Ovary (tissue), 7 donors: ENCODE measurements at regions not wholly inside any gene's neighbourhood (a gene's known extent, or its start where the extent isn't known, plus 50 kb on each side); places are given as distances from the start of the nearest gene placed in this dataset.
"Not testable (repeated sequence)": the region's sequence is repeated elsewhere in the genome, so short reads cannot be mapped to it uniquely, and the experiment has no call there.

Experiments
- DNase-seq, 5 donors: peaks; one replicate each; pipeline ENCODE4 v3.0.0-alpha.2; 2019 to 2020
- H3K27ac ChIP-seq, 2 donors: fragments of 200-600 bp; one replicate each; pipeline versions ENCODE4 v1.5.1 to v1.8.0; 2019 to 2022
- H3K27me3 ChIP-seq: fragments of 200-600 bp; one replicate; pipeline ENCODE4 v1.8.0; 2022
- H3K36me3 ChIP-seq: fragments of 200-600 bp; sonication (generic); one replicate; pipeline ENCODE4 v1.5.1; 2019
- H3K4me1 ChIP-seq: one replicate; pipeline ENCODE4 v1.8.1; 2013; ENCODE audit warnings: mild to moderate bottlenecking, moderate library complexity; ENCODE audit not compliant: insufficient read depth
- H3K4me3 ChIP-seq: fragments of 200-600 bp; sonication (generic); one replicate; pipeline ENCODE4 v1.5.1; 2017
- H3K9me3 ChIP-seq, 2 donors: fragments of 200-600 bp in 1 of 2; sonication (generic) in 1 of 2; one replicate each; pipeline versions ENCODE4 v1.5.1 to v1.8.1; 2013 to 2019; ENCODE audit warnings: mild to moderate bottlenecking in 1 of 2, moderate library complexity in 1 of 2
- WGBS, 3 donors: extraction: QIAGEN DNeasy Blood & Tissue Kit in 1 of 3; methylation state at CpG; one replicate each; pipeline versions ENCODE4 v1.1.5 to v1.1.7; 2013 to 2017; 5-methylcytosine and 5-hydroxymethylcytosine counted together
- intact Hi-C, 4 donors: fragments of 100-400 bp; cut with DNase I; formaldehyde crosslinking; loops; one replicate each; pipeline versions ENCODE4 v1.11.0 to v1.15.1; 2022 to 2023
- donor health status: DM: no; HTN: no; CAD: no; lungs with moderate emphysema.
- donor health status: DM: no; HTN: no; CAD: no.
- donor health status: Bipolar disorder and iron deficiency.
- donor health status: DM: no; HTN: no; CAD: no.
- donor health status: DM: yes; HTN: yes; CAD: no.

DNA sequence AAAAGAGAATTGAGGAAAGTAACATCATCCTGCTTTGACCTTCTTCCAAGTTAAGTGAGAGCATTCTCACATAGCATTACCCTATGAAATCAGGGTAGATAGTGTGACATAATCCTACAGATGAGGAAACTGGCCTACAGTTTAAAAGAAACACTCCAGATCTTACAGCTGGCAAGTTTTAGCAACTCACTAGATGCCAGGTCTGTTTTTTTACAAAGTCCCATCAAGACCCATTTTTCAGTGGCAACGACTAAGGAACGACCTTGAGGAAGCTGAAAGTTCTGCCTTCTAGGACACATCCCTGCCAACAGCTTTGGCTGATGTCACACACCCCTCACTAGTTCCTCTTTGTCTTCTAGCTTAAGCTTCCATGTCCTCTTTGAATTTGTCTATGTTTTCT, 92.7 kb downstream of the ATP6V0E2 start:
- DNase-seq, H3K36me3 ChIP-seq, intact Hi-C loops, H3K27me3 ChIP-seq, H3K4me1 ChIP-seq, H3K4me3 ChIP-seq, H3K27ac ChIP-seq, H3K9me3 ChIP-seq: not testable (repeated sequence)
- 50 to 84% (median 62%) methylated on average over 2 of the region's 2 CpGs for whole genome bisulfite sequencing, 3 donors

DNA sequence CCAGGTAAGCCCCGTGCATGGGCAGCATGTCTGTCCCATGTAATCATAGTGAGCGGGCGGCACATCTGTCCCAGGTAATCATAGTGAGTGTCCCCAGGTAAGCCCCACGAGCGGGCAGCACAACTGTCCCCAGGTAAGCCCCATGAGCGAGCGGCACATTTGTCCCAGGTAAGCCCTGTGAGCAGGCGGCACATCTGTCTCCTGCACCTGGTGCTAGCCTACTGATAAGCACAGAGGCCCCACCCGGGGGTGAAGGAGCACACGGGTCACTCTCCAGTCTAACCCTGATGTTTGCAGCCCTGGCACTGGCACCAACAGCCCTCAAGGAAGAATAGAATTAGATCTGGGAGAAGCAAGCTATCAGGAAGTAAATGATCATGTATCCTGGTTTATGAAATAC, 99.2 kb downstream of the ATP6V0E2 start:
- H3K9me3 ChIP-seq, H3K4me3 ChIP-seq, H3K27ac ChIP-seq, H3K36me3 ChIP-seq, DNase-seq, intact Hi-C loops, H3K27me3 ChIP-seq, H3K4me1 ChIP-seq: not testable (repeated sequence)
- WGBS, 3 donors, result 88 to 92% (median 89%) methylated on average over 8 to 10 of the region's 10 CpGs

DNA sequence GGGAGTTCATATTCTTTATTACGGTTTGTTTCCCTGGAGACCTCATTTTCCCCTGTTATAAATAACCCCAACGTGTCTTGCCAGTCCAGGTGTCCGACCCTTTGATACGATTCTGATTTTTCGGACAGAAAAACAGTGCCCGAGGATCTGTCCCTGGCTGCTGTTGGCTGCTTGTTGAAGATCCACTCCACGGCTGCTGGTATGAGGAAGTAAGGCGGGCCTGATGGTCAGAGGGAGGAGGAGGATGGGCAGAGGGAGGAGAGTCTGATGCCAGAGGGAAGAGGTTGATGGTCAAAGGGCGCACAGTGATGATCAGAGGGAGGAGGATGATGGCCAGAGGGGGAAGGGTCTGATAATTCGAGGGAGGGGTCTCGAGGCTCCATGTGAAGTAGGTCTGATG, 99.9 kb downstream of the ATP6V0E2 start:
- WGBS, 3 donors, result 71 to 89% (median 83%) methylated on average over 6 to 7 of the region's 11 CpGs
- H3K4me3 ChIP-seq, H3K9me3 ChIP-seq, H3K36me3 ChIP-seq, H3K27me3 ChIP-seq, H3K4me1 ChIP-seq, intact Hi-C loops, H3K27ac ChIP-seq, DNase-seq: not testable (repeated sequence)

DNA sequence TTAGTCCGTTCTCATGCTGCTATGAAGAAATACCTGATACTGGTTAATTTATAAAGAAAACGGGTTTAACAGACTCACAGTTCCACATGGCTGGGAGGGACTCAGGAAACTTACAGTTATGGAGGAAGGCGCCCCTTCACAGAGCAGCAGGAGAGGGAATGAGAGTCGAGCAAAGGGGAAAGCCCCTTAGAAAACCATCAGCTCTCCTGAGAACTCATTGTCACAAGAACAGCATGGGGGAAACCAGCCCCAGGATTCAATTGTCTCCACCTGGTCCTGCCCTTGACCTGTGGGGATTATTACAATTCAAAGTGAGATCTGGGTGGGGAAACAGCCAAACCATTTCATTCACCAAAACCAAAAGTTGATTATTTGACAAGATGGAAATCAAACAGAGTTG, 101.8 kb downstream of the ATP6V0E2 start:
- H3K27ac ChIP-seq, H3K4me3 ChIP-seq, intact Hi-C loops, H3K9me3 ChIP-seq, H3K27me3 ChIP-seq, H3K36me3 ChIP-seq, H3K4me1 ChIP-seq, DNase-seq: not testable (repeated sequence)
- 24 to 29% (median 27%) methylated on average over 4 of the region's 4 CpGs for WGBS, 3 donors

DNA sequence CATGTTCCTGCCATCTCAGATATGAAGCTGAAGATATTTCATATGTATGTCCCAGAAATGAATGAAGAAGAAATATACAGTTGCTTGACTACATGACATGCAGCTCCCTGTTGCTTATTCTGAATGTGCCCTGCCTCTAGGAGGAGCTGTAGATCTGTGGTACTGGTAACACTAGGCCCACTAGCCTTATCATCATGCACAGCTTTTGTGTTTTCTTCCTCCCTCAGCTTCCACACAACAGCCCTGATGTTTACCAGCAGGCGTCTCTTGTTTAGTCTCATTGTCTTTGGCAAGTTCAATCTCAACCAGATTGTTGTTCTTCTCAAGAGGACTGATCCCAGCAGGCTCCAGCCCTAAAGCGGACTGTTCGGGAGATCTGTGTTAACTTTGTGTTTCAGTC, 104.8 kb downstream of the ATP6V0E2 start:
- H3K4me3 ChIP-seq, DNase-seq, H3K4me1 ChIP-seq, H3K9me3 ChIP-seq, H3K27ac ChIP-seq, intact Hi-C loops, H3K27me3 ChIP-seq, H3K36me3 ChIP-seq: not testable (repeated sequence)
- WGBS, 3 donors, result 50 to 66% (median 59%) methylated on average over 3 of the region's 3 CpGs

DNA sequence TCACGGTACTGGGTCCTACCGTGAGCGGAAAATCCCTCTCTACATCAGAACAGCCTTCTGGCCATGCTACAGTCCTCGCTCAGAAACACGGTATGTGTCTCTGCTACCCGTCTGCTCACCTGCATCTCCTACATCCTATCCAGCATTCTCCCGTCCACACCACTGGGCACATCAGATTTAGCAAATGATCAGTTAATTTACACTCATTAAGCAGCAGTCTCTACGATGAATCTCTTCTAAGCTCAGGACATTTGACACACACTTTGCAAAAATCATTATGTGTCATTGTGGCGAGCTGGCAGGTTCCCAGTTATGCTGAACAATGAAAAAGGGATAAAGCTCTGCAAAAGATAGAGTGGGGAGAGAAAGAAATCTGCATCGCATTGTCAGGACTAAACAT, 105.2 kb downstream of the ATP6V0E2 start:
- H3K27me3 ChIP-seq, H3K27ac ChIP-seq, H3K36me3 ChIP-seq, DNase-seq, H3K9me3 ChIP-seq, intact Hi-C loops, H3K4me1 ChIP-seq, H3K4me3 ChIP-seq: not testable (repeated sequence)
- WGBS, 3 donors, result 70 to 83% (median 74%) methylated on average over 10 of the region's 10 CpGs

DNA sequence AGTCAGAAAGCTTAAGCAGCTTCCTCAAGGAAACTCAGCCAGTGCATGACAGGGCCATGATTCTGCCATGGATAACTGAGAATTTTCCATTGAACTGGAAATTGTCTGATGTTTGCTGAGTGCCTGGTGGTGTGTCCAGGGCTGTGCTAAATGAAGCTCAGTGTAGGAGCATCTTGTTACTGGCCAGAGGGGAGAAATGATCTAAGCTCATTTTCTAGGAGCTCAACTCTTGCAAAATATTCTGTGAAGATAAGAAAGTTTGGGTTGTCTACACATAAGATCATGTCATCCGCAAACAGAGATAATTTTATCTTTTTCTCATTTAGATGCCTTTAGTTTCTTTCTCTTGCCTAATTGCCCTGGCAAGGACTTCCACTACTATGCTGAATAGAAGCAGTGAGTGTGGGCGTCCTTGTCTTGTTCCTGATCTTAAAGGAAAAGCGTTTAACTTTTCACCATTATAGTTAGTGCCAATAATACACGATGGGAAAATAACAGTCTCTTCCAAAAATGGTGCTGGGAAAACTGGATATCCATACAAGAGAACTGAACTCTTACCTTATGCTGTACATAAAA, 108.9 kb downstream of the ATP6V0E2 start:
- H3K4me3 ChIP-seq, H3K4me1 ChIP-seq, intact Hi-C loops, H3K27me3 ChIP-seq, H3K36me3 ChIP-seq, H3K27ac ChIP-seq, DNase-seq, H3K9me3 ChIP-seq: not testable (repeated sequence)
- 42 to 52% (median 45%) methylated on average over 4 of the region's 4 CpGs for WGBS, 3 donors

DNA sequence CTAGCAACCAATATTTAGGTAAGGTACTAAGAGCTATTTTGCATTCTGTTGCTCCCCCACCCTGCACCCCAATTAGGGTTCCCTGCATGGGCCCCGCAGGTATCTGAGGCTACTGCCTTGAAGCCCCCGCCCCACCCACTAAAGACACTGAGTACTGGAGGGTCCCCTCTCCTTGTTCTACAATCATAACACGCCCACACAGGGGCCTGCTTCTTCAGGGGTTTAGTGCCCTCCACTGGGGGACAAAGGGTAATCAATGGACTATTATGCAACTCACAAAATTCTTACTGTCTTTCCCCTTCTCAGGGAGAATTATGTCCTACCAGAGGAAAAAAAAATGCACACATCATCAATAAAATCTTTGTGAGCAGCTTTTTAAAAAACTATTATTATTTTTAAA, 113.1 kb downstream of the ATP6V0E2 start:
- DNase-seq, H3K36me3 ChIP-seq, H3K27me3 ChIP-seq, H3K4me1 ChIP-seq, H3K9me3 ChIP-seq, H3K4me3 ChIP-seq, intact Hi-C loops, H3K27ac ChIP-seq: not testable (repeated sequence)
- WGBS, 3 donors, result no CpG with 5 or more reads among the region's 3 CpGs

DNA sequence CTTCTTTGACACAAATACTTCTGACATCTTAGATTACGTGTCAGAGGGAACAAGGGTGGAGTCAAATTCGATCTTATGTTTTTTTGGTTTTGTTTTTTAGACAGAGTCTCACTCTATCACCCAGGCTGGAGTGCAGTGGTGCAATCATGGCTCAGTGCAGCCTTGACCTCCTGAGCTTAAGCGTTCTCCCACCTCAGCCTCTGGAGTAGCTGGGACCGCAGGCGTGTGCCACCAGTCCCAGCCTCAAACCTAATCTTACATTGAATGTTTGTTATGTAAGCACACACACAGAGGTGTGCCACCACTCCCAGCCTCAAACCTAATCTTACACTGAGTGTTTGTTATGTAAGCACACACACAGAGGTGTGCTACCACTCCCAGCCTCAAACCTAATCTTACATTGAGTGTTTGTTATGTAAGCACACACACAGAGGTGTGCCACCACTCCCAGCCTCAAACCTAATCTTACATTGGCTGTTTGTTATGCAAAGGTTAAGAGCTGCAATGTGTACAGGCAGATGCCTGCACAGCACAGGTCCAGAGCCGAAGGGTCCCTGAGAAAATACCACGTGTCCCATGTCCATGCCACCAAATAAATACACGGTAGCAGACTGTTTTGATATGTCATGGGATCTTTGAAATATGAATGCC, 118.0 kb downstream of the ATP6V0E2 start:
- H3K27me3 ChIP-seq, H3K36me3 ChIP-seq, H3K27ac ChIP-seq, H3K9me3 ChIP-seq, H3K4me1 ChIP-seq, intact Hi-C loops, H3K4me3 ChIP-seq, DNase-seq: not testable (repeated sequence)
- WGBS, 3 donors, result 65 to 78% (median 67%) methylated on average over 8 of the region's 8 CpGs

DNA sequence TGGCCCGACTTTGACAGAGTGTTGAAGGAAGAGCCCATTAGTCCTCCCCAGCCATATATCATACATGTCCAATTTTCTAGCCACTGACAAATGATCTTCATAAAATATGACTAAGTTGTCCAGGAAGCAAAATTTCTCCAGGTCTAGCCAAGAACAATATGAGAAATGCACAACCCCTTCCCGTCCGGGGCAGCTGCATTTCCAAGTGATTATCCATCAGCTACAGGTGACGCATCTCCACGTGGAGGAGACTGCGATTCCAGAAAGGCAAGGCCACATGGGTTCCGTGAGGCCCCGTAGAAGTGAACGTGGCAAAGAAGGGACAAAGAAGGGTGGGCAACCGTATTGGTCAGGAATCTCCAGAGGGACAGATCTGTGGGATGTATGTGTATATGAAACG, 118.6 kb downstream of the ATP6V0E2 start:
- H3K27me3 ChIP-seq, H3K4me3 ChIP-seq, intact Hi-C loops, H3K4me1 ChIP-seq, H3K36me3 ChIP-seq, DNase-seq, H3K27ac ChIP-seq, H3K9me3 ChIP-seq: not testable (repeated sequence)
- WGBS, 3 donors, result 73 to 83% (median 82%) methylated on average over 11 of the region's 11 CpGs

DNA sequence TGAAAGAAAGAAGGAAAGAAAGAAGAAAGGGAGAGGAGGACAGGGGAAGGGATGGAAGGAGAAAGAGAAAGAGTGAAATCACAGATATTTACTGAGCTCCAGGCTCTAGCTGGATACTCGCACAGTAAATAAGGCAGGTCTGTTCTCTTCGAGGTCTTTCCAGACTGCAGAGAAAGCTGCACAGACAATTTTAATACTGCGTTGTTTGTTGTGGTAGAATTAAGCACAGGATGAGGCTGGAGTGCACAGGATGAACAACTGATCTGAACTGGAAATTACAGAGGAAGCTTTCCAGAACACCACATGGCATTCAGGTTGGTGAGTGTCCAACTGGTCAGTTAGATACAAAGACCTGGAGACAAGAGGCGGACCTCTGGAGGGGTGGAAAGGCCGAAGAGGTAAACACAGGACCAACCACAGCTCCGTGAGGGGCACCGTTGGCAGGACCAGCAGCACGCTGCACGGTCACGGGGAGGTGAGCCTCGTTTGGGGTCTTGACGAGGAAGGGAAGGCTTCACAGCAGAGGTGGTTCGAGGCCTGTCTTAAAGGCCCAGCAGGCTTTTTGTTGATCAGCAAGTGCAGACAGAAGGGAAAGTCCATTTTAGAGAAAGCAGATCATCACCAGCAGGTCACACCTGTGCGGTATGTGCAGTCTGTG, 121.7 kb downstream of the ATP6V0E2 start:
- H3K4me3 ChIP-seq, H3K4me1 ChIP-seq, H3K27ac ChIP-seq, H3K9me3 ChIP-seq, H3K27me3 ChIP-seq, intact Hi-C loops, DNase-seq, H3K36me3 ChIP-seq: not testable (repeated sequence)
- WGBS, 3 donors, result 64 to 78% (median 75%) methylated on average over 13 of the region's 14 CpGs
